ENCODE measurements at regions not wholly inside any gene's neighbourhood (a gene's known extent, or its start where the extent isn't known, plus 50 kb on each side); places are given as distances from the start of the nearest gene placed in this dataset.
"Not testable (repeated sequence)": the region's sequence is repeated elsewhere in the genome, so short reads cannot be mapped to it uniquely, and the experiment has no call there.

DNA sequence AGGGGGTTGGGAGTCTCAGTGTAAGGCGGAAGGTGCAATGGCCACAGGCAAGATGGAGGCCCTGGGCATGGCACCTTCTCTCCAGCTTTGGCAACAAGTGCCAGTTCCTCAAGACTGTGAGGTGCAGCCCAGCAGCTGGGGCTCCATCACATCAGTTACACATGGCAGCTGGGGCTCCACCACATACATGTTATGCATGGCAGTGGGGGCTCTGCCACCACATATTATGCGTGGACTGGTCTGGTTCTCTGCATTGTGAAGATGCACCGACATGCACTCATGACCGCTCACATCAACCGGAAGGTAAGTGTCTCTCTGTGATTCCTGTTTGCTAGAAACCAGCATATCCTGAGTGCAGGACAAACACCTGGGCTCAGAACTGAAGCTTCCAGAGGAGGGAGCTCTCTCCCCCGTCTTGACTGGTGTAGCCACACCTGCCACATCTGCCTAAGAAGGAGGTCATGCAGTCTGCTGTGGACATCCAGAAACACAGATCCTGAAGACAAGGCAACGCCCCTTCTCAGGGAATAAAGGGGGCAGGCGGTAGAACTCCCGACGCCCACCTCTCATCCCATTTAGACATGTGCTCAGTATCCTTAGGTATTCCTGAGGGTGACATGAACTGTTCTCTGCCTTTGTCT lies 104.1 kb upstream of the TMPRSS2 start:
- peak; percentile 70 for DNase-seq (ENCODE audit: low read depth)

DNA sequence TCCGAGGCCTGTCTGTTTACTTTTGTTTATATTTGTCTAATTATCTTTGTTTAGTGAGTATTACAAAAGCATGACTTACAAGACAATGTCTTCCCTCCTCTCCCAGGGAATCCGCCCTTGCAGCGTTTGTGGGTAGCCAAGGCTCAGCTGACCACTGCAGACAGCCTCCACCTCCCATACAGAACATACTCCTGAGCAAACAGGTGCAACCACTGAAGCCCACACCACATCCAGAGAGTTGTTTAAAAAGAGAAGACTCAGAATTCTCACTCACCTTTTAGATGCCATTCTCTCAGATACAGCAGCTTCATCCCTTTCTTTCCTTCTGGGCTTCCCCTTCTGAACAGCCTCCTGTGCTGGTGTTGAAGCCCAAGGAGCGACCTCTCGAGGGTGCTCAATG lies 103.5 kb upstream of the TMPRSS2 start:
- no peak for DNase-seq (ENCODE audit: low read depth)

DNA sequence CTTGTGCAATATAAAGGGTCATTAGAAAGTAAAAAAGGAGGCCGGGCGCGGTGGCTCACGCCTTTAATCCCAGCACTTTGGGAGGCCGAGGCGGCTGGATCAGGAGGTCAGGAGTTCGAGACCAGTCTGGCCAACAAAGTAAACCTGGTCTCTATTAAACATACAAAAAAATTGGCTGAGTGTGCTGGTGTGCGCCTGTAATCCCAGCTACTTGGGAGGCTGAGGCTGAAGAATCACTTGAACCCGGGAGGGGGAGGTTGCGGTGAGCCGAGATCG lies 102.8 kb upstream of the TMPRSS2 start:
- not testable (repeated sequence) for DNase-seq (ENCODE audit: low read depth)

DNA sequence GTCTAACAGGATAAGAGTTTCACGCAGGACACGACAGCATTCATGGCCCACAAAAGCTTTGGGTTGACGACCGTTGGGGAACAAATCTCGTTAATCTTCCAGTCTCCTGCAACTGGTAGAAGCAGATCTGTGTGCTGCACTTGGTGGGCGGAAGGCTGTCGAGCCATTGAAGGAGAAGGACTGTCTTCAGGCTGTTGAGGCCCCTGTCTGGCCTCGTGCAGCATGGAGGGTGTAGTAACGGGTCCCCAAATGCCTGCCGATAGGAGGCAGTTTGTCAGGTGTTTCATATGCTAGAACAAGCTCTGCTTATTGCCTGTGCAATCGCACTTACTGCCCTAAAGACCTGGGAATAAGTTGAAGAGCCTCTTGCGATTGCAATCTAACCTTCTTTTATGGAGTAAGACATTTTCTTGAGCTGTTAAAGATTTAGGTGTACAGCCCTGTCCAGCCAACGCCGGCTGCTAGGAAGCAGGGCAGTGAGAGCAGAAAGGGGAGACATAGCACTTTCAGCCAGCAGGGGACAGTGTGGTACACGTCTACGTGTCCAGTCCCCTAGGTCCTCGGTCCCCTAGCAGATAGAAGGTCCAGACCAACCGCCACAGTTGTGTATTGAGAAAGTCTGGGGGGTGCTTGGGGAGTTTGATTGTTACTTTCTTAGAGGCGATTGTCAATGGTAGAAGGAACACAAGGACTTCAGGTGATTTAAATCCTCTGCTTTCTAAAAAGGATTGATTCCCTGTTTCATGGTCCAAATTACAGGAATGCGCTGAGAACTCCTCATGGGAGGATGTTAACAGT lies 102.3 kb upstream of the TMPRSS2 start:
- DNase-seq (ENCODE audit: low read depth): peak; percentile 82

DNA sequence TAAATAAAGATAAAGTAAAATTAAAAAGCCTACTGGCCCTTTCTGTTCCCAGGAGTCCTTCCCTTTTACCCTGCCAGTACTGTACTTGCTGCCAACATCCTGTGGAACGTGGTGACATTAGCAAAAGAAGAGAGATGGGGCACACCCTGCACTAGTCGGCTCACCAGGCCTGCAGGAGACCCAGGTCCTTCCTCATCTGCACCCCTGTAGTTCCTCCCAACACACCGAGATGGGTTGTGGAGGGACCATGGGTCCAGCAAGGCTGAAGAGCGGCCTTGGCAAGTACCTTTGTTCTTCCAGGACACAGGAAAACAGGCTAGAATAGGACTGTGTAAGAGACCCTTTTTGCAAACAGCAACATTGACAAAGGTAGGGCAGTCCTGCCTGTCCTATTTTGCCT lies 98.7 kb upstream of the TMPRSS2 start:
- DNase-seq (ENCODE audit: low read depth): no peak

DNA sequence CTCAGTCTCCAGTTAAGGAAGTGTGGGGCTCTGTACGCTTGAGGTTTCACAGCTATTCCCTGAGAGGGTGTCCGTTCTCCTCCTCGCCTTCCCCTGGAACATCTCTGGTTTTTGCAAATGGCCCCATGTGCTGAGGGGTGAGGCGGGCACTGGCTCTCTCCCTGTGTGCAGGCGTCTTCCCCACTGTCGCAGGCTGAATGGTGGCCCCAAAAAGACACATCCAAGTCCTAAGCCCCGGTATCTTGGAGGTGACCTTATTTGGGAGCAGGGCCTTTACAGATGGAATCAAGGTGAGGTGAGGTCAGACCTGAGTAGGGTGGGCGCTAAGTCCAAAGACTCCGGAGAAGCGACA lies 98.0 kb upstream of the TMPRSS2 start:
- no peak for DNase-seq (ENCODE audit: low read depth)

DNA sequence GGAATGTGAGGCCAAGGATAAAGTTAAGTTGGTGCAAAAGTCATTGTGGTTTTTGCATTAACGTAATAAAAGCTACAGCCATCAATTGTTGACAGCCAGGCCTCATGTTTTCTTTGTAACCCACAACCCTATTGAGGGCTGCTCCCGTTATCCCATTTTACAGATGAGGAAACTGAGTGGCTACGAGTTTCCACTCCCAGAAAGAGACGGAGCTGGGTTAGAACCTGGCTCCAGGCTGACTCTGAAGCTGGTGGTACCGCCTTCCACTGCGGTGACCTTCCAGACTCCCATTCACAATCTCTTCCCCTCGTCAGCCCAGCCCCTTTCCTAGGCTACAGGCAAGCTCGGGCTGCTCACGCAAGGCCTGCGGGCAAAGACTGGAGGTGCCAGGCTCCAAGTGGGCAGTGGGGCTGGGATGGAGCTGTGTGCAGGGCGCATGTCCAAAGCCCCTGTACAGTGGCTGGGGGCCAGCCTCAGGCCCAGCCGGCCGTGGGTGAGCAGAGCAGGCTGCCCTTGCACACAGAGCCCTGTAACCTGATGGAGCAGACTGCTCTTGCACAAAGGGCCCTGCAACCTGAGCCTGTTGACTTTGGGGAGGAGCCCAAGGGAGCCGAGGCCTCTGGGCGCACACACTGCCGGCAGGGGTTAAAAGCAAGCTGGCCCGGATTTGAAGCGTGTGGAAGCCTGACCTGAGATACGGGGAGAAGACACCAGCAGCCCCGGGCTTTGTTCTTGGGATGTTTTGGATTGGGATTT lies 97.4 kb upstream of the TMPRSS2 start:
- no peak for DNase-seq (ENCODE audit: low read depth)

DNA sequence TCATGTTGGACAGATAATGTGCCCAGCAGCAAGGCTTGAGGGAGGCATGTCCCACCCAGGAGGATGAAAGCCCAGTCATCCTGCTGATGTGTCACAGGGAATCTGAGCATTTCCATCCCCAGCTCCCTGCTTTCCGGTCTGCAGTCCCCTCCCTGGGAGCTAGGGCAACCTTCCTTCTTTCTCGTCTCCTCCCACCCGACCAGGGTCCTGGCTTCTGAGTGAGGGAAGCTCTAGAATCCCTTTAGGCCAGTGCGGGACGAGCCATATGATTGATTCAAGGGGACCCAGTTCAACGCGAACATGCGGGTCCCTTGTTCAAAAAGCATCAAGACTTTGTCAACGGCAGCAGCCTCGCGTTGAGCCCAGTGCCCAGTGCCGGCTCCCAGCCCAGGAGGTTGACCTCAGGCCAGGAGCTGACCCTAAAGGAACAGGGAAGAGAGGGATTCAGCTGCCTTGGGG lies 96.7 kb upstream of the TMPRSS2 start:
- peak; percentile 80 for DNase-seq (ENCODE audit: low read depth)

DNA sequence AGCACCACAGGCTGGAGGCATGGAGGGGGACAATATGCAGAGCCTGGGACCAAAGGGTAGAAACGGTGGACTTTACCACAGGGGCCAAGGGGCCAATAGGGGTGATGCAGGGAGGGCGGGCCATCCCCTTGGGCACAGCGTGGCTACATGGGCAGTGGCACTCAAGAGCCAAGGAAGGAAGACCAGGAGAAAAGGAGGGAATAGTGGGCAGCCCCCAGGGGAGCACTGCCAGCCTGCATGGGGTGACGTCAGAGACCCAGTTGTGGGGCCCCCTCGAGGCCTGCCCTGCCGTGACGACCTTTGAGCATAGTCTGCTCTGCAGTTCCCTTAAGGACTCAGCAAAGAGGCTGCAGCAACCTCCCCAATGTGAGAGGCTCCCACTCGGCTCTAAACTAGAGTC lies 95.5 kb upstream of the TMPRSS2 start:
- no peak for DNase-seq (ENCODE audit: low read depth)

DNA sequence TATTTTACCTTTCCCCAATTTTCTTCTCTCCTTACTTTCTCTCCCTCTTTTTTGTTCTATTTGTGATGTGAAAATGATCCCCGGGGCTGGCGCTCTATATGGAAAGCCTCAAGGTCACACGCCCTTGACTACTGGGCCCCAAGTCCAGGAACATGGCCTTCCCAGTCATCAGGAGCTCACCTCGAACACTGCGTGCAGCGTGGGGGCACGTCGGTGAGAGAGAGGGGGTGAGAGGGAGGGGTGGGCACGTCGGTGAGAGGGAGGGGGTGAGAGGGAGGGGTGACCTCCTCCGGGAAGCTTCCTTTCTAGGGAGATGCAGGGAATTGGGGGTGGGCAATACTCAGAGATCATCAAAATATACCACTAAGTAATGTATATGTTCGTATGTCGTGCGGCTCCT lies 94.6 kb upstream of the TMPRSS2 start:
- DNase-seq (ENCODE audit: low read depth): no peak

DNA sequence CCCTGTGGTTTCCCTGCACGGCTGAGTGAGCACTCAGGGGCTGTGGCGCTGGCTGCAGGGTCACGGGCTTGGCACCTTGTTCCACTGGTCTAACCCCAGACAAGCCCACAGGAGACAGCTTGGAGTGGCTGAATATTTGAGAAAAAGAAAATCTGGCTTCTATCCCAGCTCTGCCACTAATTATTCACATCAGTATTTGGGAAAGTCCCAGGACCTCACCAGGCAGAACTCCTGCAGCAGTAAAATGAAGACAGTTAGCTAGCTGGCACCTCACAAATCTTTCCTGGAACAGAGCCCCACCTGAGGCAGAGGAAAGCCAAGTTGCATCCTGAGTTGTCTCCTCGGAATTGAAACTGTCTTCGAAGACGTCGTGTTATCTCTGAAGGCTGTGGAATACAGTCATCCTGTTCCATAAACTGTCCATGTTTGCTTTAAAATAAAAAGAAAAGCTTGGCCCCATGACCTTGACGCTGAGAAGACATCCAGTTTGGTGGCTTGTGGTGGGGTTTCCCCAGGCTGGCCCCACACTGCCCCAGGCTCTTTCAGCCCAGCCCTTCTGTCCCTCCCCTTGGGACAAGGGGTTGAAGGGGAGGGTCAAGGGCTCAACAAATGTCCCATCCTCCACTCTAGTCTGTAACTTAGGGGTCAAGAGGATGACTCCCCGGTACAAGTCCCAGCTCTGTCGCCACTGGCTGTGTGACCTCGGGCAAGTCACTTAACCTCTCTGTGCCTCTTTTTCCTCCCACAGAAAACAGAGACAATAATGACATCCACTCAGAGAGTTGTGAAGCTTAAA lies 93.8 kb upstream of the TMPRSS2 start:
- peak; percentile 74 for DNase-seq (ENCODE audit: low read depth)

DNA sequence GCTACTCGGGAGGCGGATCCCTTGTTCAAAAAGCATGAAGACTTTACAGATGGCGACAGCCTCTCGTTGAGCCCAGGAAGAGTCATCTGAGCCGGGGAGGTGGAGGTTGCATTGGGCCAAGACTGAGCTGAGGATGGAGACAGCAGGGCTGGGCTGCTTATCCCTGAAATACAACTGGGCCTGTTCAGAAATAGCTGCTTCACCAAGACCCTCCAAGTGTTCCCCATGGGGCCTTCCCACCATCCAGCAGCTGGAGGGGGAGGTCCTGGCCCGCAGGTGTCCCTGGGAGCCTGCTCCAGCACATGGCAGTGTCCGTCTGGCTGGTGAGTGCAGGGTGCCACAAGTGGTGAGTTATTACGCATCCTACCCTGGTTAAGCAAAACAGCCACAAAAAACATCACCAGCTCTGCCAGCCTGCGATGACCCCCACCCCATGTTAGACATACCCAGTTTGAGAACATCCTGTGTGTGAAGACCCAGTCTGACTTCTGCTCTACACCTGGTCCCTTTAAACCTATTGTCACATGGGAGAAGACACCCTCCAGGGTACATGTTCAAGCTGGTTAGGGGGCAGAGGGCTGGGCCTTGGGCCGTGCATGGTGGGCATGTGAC lies 93.1 kb upstream of the TMPRSS2 start:
- no peak for DNase-seq (ENCODE audit: low read depth)

DNA sequence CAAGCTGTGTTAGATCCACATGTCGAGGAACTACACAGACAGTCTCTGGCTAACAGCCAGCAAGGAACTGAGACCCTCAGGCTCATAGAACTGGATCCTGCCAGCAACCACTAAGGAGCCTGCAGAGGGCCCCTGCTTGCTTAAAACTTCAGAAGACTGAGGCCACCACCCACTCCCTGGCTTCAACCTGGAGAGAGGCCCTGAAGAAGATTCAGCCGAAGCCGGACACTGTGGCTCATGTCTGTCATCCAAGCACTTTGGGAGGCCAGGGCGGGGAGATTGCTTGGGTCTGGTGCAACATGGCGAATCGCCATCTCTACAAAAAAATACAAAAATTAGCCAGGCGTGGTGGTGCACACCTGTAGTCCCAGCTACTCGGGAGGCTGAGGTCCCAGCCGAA lies 92.6 kb upstream of the TMPRSS2 start:
- no peak for DNase-seq (ENCODE audit: low read depth)

DNA sequence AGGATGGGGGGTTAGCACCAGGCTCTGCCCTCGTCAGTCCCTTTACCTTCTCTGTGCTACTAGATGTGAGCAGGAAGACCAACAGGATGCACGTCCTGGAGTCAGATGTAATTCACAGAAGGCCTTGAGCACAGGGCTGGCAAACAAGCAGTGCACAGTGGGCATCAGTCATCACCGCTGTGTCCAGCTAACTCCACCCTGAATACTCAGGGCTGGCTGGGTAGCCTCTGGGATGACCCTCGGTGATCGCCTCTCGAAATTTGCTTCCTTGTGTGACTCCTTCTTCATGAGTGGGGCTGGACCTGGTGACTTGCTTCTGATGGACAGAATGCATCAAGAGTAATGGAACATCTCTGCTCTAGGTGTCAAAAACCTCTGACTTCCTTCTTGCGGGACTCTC lies 92.2 kb upstream of the TMPRSS2 start:
- no peak for DNase-seq (ENCODE audit: low read depth)

DNA sequence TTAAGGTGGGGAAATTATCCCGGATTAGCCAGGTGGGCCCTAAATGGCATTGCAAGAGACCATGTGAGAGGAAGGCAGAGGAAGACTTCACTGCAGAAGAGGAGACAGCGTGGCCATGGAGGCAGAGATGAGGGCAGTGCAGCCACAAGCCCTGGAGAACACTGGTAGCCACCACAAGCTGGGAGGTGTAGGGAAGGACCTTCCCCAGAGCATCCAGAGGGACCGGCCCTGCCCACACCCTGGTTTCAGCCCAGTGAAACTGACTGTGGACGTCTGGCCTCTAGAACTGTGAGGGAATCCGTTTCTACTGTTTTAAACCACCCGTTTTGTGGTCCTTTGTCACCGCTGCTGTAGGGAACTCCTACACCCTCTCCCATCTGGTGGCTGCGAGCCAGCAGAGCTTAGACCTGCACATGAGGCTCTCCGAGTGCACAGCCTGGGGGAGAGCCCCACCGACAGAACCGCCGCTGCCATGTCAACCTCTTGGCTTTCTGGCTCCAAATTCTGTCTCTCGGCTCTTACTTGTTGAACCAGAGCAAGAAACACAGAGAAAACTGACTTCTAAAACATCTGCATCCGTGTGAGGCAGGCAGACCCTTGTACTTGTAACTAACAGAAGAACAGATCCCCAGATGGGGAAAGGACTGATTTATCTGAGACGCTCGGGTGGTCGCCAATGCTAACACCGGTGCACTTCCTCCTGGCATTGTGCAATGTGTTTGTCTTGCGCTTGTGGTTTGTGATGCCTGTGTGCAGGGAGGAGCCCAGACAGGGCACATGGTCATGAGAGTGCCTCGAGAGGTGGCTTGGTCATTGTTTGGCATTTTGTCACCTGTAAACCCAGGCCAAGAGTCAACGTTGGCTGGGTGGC lies 90.8 kb upstream of the TMPRSS2 start:
- no peak for DNase-seq (ENCODE audit: low read depth)

DNA sequence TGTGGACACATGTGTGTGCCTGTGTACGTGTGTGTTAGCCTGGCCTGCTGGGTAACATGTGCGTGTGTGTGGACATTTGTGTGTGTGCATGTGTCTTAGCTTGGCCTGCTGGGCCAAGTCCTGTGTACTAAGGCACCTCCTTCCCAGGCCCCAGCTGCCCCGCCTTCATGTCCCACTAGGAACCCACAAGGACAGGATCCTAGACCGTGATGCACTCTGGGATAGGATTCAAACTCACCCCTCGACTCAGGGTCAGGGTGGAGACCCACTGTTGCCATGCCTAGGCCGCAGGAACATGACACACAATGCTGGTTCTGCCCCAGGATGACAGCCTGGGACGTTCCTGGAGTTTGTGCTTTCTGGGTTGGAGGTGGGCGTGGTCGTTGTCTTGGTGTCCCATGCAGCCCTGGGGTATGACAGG lies 89.9 kb upstream of the TMPRSS2 start:
- DNase-seq (ENCODE audit: low read depth): no peak

DNA sequence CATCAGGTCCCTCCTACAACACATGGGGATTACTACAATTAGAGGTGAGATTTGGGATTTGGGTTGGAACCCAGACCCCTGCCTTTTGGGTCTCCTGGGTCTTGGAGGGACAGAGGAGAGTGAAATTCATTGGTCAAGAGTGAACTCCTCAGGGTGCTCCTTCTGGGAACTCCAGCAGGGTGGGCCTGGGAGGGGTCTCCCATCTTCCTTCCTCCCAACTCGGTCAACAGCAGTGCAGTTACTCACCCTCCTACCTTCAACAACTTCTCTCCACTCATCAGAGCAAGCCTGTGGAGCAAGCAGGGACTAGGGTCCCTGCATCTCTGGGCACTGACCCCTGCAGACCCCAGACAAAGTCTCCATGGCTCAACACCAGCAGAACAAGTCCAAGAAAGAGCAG lies 89.3 kb upstream of the TMPRSS2 start:
- DNase-seq (ENCODE audit: low read depth): no peak

DNA sequence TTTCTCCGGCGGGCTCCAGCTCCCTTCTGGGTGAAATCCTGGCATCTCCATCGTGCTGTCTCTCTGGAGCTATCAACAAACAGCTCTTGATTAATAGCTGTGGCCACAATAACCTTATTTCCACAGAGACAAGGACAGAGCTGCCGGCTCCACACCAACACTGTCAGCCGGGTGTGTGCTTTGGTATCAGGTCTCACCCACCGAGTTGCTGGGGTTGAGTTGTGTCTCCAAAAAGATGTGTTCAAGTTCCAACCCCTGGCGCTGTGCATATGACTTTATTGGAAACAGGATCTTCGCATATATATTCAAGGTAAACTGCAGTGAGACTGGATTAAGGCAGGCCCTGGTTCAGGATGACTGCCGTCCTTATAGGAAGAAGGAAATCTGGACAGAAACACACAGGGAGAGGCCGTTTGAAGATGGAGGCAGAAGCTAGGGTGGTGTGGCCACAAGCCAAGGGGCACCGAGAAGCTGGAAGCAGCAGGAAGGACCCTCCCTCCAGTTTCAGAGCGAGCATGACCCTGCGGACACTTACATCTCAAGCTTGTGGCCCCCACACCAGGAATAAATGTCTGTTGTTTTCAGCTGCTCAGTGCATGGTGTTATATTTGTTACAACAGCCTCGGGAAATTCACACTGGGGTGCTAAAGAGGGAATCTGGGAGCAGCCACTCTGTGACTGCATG lies 88.4 kb upstream of the TMPRSS2 start:
- DNase-seq (ENCODE audit: low read depth): no peak

DNA sequence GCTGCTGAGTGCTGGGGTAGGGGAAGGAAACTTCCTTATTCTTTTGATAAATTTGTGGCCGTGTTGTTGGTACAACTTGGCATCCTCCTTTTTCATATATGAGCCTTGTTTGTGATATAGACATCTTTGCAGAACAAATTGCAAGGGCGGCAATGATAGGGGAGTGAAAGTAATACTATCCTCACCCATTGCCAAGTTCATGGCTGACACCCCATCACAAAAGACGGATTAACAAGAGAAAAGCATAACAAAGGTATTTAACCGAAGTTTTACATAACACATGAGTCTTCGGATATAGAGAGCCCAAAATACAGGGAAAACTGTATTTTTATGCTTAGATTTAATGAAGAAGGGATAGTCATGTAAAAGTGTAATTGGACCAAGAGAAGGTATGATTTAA lies 86.3 kb upstream of the TMPRSS2 start:
- DNase-seq (ENCODE audit: low read depth): no peak

DNA sequence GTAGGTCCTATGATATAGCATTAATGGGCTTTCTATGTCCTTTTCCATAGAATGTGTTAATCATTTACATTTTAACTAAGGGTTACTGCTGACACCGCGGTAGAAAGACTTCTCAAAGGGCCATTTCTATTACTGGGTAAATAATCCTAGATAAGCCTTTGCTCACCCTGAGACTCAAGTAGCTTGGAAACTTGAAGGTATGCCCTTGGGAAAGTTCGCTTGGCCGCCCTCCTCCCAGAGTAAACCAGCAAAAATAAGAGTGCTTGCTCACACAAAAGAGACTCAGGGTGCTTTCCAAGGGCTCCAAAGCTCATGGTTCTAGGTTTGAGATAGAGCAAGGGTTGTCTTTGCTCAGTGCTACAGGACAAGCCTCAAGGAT lies 85.8 kb upstream of the TMPRSS2 start:
- DNase-seq (ENCODE audit: low read depth): no peak
